ENCODE measurements at regions not wholly inside any gene's neighbourhood (a gene's known extent, or its start where the extent isn't known, plus 50 kb on each side); places are given as distances from the start of the nearest gene placed in this dataset.
"Not testable (repeated sequence)": the region's sequence is repeated elsewhere in the genome, so short reads cannot be mapped to it uniquely, and the experiment has no call there.

DNA sequence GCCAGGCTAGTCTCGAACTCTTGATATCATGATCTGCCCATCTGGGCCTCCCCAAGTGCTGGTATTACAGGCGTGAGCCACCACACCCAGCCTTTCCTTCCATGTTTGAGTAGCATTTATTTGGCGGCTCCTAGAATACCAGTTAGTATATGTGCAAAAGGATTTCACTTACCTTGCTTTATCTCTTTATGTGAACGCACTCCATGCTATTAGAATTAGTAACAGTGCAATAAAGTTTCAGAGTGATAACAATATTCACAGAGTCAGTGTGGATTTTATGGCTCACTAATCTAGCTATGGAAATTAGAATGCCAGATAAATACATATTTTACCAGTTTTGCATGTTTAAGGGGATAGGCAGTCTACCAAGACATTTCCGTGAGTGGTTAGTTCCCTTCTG, 74.4 kb upstream of the NIPBL start:
- no peak for DNase-seq (ENCODE audit: low spot score)
- TF ChIP-seq, protein P1, sequence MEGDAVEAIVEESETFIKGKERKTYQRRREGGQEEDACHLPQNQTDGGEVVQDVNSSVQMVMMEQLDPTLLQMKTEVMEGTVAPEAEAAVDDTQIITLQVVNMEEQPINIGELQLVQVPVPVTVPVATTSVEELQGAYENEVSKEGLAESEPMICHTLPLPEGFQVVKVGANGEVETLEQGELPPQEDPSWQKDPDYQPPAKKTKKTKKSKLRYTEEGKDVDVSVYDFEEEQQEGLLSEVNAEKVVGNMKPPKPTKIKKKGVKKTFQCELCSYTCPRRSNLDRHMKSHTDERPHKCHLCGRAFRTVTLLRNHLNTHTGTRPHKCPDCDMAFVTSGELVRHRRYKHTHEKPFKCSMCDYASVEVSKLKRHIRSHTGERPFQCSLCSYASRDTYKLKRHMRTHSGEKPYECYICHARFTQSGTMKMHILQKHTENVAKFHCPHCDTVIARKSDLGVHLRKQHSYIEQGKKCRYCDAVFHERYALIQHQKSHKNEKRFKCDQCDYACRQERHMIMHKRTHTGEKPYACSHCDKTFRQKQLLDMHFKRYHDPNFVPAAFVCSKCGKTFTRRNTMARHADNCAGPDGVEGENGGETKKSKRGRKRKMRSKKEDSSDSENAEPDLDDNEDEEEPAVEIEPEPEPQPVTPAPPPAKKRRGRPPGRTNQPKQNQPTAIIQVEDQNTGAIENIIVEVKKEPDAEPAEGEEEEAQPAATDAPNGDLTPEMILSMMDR (IDR thresholded peaks at IDR 0.05): no peak
- no peak overlapping the region for H3K4me3 ChIP-seq
- no peak overlapping the region for H3K27ac ChIP-seq

DNA sequence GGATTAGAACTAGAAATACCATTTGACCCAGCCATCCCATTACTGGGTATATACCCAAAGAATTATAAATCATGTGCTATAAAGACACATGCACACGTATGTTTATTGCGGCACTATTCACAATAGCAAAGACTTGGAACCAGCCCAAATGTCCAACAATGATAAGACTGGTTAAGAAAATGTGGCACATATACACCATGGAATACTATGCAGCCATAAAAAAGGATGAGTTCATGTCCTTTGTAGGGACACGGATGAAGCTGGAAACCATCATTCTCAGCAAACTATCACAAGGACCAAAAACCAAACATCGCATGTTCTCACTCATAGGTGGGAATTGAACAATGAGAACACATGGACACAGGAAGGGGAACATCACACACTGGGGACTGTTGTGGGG, 63.3 kb upstream of the NIPBL start:
- H3K4me3 ChIP-seq; H3K27ac ChIP-seq; DNase-seq (ENCODE audit: low spot score): not testable (repeated sequence)

- DNase-seq (ENCODE audit: low spot score): no peak
- Histone ChIP-seq H3K27ac (no peak overlapping the region), H3K4me3 (no peak overlapping the region)
- TF ChIP-seq, protein P1 (IDR thresholded peaks at IDR 0.05): no peak
Measured at GRCh38 chr5:36815871-36816270, 60.7 kb upstream of the NIPBL start.

- no peak for DNase-seq (ENCODE audit: low spot score)
- TF ChIP-seq, protein P1 (IDR thresholded peaks at IDR 0.05): no peak
- H3K4me3 ChIP-seq: no peak overlapping the region
- no peak overlapping the region for H3K27ac ChIP-seq
Measured at GRCh38 chr5:36820900-36821299, 55.7 kb upstream of the NIPBL start.

GRCh38 chr5:36826694-36827093, 49.9 kb upstream of the NIPBL start:
- DNase-seq (ENCODE audit: low spot score): no peak
- TF ChIP-seq, protein P1 (IDR thresholded peaks at IDR 0.05): no peak

More at GRCh38 chr5:36826694-36827093, 49.9 kb upstream of the NIPBL start:
- no peak overlapping the region for H3K27ac ChIP-seq
- H3K4me3 ChIP-seq: no peak overlapping the region
